SK-N-SH (cell line): ENCODE measurements at regions not wholly inside any gene's neighbourhood (a gene's known extent, or its start where the extent isn't known, plus 50 kb on each side); places are given as distances from the start of the nearest gene placed in this dataset.
"Not testable (repeated sequence)": the region's sequence is repeated elsewhere in the genome, so short reads cannot be mapped to it uniquely, and the experiment has no call there.

Experiments used
- CTCF ChIA-PET: fragments of 300-600, 350-600 bp; formaldehyde crosslinking; extraction: SDS; loops from one replicate; lab custom pipeline; 2021; lab: Yijun Ruan, JAX
- POLR2A ChIA-PET: fragments of 350-600 bp; sonication (Branson Sonifier 250); formaldehyde crosslinking; extraction: SDS; loops from one replicate; lab custom pipeline; 2020; ENCODE audit warnings: antibody characterized with exemption, inconsistent platforms; lab: Yijun Ruan, JAX
- DNase-seq: peaks from one replicate; pipeline ENCODE4 v3.0.0; 2012
- H2AFZ ChIP-seq: fragments of 200-600 bp; sonication (generic); 2 replicates; pipeline ENCODE4 v1.8.1; 2016; ENCODE audit warnings: antibody characterized with exemption, mild to moderate bottlenecking, low read depth
- H3F3A ChIP-seq: fragments of 200-600 bp; sonication (generic); replicated peaks from 2 replicates; pipeline ENCODE3; 2016; ENCODE audit warnings: antibody characterized with exemption, mild to moderate bottlenecking; ENCODE audit not compliant: insufficient read depth
- H3K27ac ChIP-seq, 2 experiments: fragments of 200-500 bp in 1 of 2; fragments of 200-600 bp in 1 of 2; sonication (Bioruptor generic) in 1 of 2; sonication (generic), shearing (Covaris generic) in 1 of 2; 2 replicates each; pipeline versions ENCODE4 v1.5.1 to v1.6.1; 2014 to 2016; ENCODE audit warnings: low read depth in 2 of 2, inconsistent platforms in 1 of 2, low read length in 1 of 2, mild to moderate bottlenecking in 1 of 2, mixed read lengths in 1 of 2
- H3K27me3 ChIP-seq: fragments of 200-600 bp; sonication (generic), shearing (Covaris generic); 2 replicates; pipeline ENCODE4 v1.6.1; 2016; ENCODE audit warnings: mixed run types; ENCODE audit not compliant: insufficient read depth
- H3K36me3 ChIP-seq, 2 experiments: fragments of 200-500 bp in 1 of 2; fragments of 200-600 bp in 1 of 2; sonication (Bioruptor generic) in 1 of 2; sonication (generic) in 1 of 2; replicated peaks in 1 of 2; 2 replicates each; pipeline versions ENCODE3 to v1.5.1; 2014 to 2016; ENCODE audit warnings: low read length in 1 of 2, mild to moderate bottlenecking in 1 of 2; ENCODE audit not compliant: insufficient read depth in 2 of 2, control insufficient read depth in 1 of 2
- H3K4me1 ChIP-seq, 2 experiments: fragments of 200-500 bp in 1 of 2; fragments of 200-600 bp in 1 of 2; sonication (Bioruptor generic) in 1 of 2; sonication (generic), shearing (Covaris generic) in 1 of 2; 2 replicates each; pipeline versions ENCODE4 v1.5.1 to v1.6.1; 2014 to 2016; ENCODE audit warnings: low read depth in 1 of 2, low read length in 1 of 2, mixed run types in 1 of 2; ENCODE audit not compliant: insufficient read depth in 2 of 2, control insufficient read depth in 1 of 2
- H3K4me2 ChIP-seq: fragments of 200-600 bp; sonication (generic), shearing (Covaris generic); 2 replicates; pipeline ENCODE4 v1.6.1; 2017; ENCODE audit warnings: mixed run types
- H3K4me3 ChIP-seq, 2 experiments: fragments of 200-500 bp in 1 of 2; fragments of 200-600 bp in 1 of 2; sonication (Bioruptor generic) in 1 of 2; sonication (generic), shearing (Covaris generic) in 1 of 2; 2 replicates each; pipeline versions ENCODE4 v1.5.1 to v1.8.1; 2014 to 2016; ENCODE audit warnings: low read depth in 2 of 2, inconsistent platforms in 1 of 2, low read length in 1 of 2, mild to moderate bottlenecking in 1 of 2, mixed read lengths in 1 of 2, moderate library complexity in 1 of 2
- H3K79me2 ChIP-seq: fragments of 200-600 bp; sonication (generic); 2 replicates; pipeline ENCODE4 v1.8.1; 2017; ENCODE audit warnings: mild to moderate bottlenecking; ENCODE audit not compliant: insufficient read depth
- H3K9ac ChIP-seq: fragments of 200-600 bp; sonication (generic); 2 replicates; pipeline ENCODE4 v1.6.1; 2017; ENCODE audit warnings: mixed run types
- H3K9me2 ChIP-seq: fragments of 200-600 bp; sonication (generic); 2 replicates; pipeline ENCODE4 v1.6.1; 2017; ENCODE audit warnings: mixed run types
- H3K9me3 ChIP-seq: fragments of 200-600 bp; sonication (generic); 2 replicates; pipeline ENCODE4 v1.6.1; 2017; ENCODE audit warnings: mixed run types, mild to moderate bottlenecking, moderate library complexity
- H4K20me1 ChIP-seq: fragments of 200-600 bp; sonication (generic); 2 replicates; pipeline ENCODE4 v1.6.1; 2017; ENCODE audit warnings: mild to moderate bottlenecking, mixed run types; ENCODE audit not compliant: insufficient read depth
- CHD2 ChIP-seq: fragments of 150-350 bp; IDR thresholded peaks from 2 replicates; pipeline ENCODE4 v1.6.1; 2018; ENCODE audit warnings: low read length; ENCODE audit not compliant: partially characterized antibody
- ELF1 ChIP-seq: IDR thresholded peaks from 2 replicates; pipeline ENCODE4 v1.4.0; 2012
- EP300 ChIP-seq, 2 experiments: IDR thresholded peaks; 2 replicates each; pipeline versions ENCODE4 v1.4.0 to v1.6.1; 2012; ENCODE audit warnings: borderline replicate concordance in 1 of 2, low read depth in 1 of 2, low read length in 1 of 2
- EZH2phosphoT487 ChIP-seq: fragments of 200-600 bp; sonication (generic); IDR thresholded peaks from 2 replicates; pipeline ENCODE4 v1.6.1; 2017; ENCODE audit warnings: low read depth, mixed run types, mild to moderate bottlenecking, antibody characterized with exemption, moderate library complexity, borderline replicate concordance
- MEF2A ChIP-seq: IDR thresholded peaks from 2 replicates; pipeline ENCODE4 v1.4.0; 2012; ENCODE audit warnings: low read depth, borderline replicate concordance
- MXI1 ChIP-seq: IDR thresholded peaks from 2 replicates; pipeline ENCODE4 v1.6.1; 2012; ENCODE audit warnings: mild to moderate bottlenecking, low read depth, low read length, improper control_type of control experiment
- NRF1 ChIP-seq: IDR thresholded peaks from 2 replicates; pipeline ENCODE4 v1.6.1; 2012; ENCODE audit warnings: low read depth, mild to moderate bottlenecking, low read length
- RAD21 ChIP-seq: IDR thresholded peaks from 2 replicates; pipeline ENCODE4 v1.6.1; 2012; ENCODE audit warnings: mild to moderate bottlenecking, low read length
- RFX5 ChIP-seq: IDR thresholded peaks from 2 replicates; pipeline ENCODE4 v1.6.1; 2012; ENCODE audit warnings: mild to moderate bottlenecking, improper control_type of control experiment, low read length
- RXRA ChIP-seq: IDR thresholded peaks from 2 replicates; pipeline ENCODE4 v1.4.0; 2012; ENCODE audit warnings: low read depth, mild to moderate bottlenecking, borderline replicate concordance
- SIN3A ChIP-seq: IDR thresholded peaks from 2 replicates; pipeline ENCODE4 v1.6.1; 2012; ENCODE audit warnings: low read depth, mild to moderate bottlenecking, low read length, moderate library complexity, borderline replicate concordance
- SMC3 ChIP-seq: IDR thresholded peaks from 2 replicates; pipeline ENCODE4 v1.6.1; 2012; ENCODE audit warnings: low read depth, low read length, improper control_type of control experiment
- TEAD4 ChIP-seq: IDR thresholded peaks from 2 replicates; pipeline ENCODE4 v1.4.0; 2012; ENCODE audit warnings: mild to moderate bottlenecking, borderline replicate concordance; ENCODE audit not compliant: insufficient read depth
- USF2 ChIP-seq: fragments of 150-350 bp; IDR thresholded peaks from 2 replicates; pipeline ENCODE4 v1.6.1; 2017; ENCODE audit warnings: antibody characterized with exemption, low read length, low read depth, borderline replicate concordance
- WGBS: methylation state at CpG from one replicate; pipeline ENCODE4 v1.1.6; 2017; ENCODE audit warnings: low lambda C conversion rate; 5-methylcytosine and 5-hydroxymethylcytosine counted together

GRCh38 chr3:98681486-98681885 lies 81.7 kb upstream of the ST3GAL6 start:
- ChIA-PET POLR2A (no interaction called here), CTCF (no interaction called here)
- Histone ChIP-seq H3K4me2 (no peak overlapping the region), H3K9ac (no peak overlapping the region), H3K9me3 (peaks cover 7% of the 10 kb centered on the region; the same call in 1 of the 2 replicates), H3K79me2 (no peaks in the 10 kb centered on the region), H3K36me3 (no peaks in the 10 kb centered on the region), H2AFZ (no peak overlapping the region), H4K20me1 (no peaks in the 10 kb centered on the region), H3K9me2 (no peaks in the 10 kb centered on the region), H3K27ac (no peak overlapping the region), H3K4me3 (no peak overlapping the region), H3F3A (no peaks in the 10 kb centered on the region), H3K27me3 (no peaks in the 10 kb centered on the region), H3K4me1 (no peaks in the 10 kb centered on the region)
- no CpG with 5 or more reads among the region's 7 CpGs for WGBS
- no peak for DNase-seq
- TF ChIP-seq RAD21 (no peak), TEAD4 (no peak), MEF2A (no peak), CHD2 (no peak), USF2 (no peak), SMC3 (no peak), EZH2phosphoT487 (no peak), SIN3A (no peak)

- CTCF ChIA-PET, DNase-seq, H3K4me3 ChIP-seq, H3K4me1 ChIP-seq, H3K9me3 ChIP-seq, H4K20me1 ChIP-seq, H3K27ac ChIP-seq, H3K4me2 ChIP-seq, H3F3A ChIP-seq, POLR2A ChIA-PET, H3K36me3 ChIP-seq, H3K27me3 ChIP-seq, H3K9me2 ChIP-seq, H3K9ac ChIP-seq, H3K79me2 ChIP-seq, H2AFZ ChIP-seq: not testable (repeated sequence)
- 54% methylated on average over 6 of the region's 6 CpGs for WGBS
Measured at GRCh38 chr3:98682391-98682790, 80.7 kb upstream of the ST3GAL6 start.

GRCh38 chr3:98688363-98688762 lies 74.8 kb upstream of the ST3GAL6 start:
- no peak for DNase-seq
- Histone ChIP-seq H3K9me2 (no peaks in the 10 kb centered on the region; the same call in 1 of the 2 replicates), H3K27ac (no peak overlapping the region), H3K9me3 (no peaks in the 10 kb centered on the region), H3K4me1 (peaks cover 0 to 4% of the 10 kb centered on the region in 2 experiments; a peak in 1 of 4 replicates), H3K4me2 (no peak overlapping the region), H4K20me1 (no peaks in the 10 kb centered on the region), H3K9ac (no peak overlapping the region), H3K27me3 (no peaks in the 10 kb centered on the region), H3K36me3 (no peaks in the 10 kb centered on the region), H3K4me3 (no peak overlapping the region), H3K79me2 (no peaks in the 10 kb centered on the region), H3F3A (peaks cover 11% of the 10 kb centered on the region), H2AFZ (no peak overlapping the region)
- CTCF ChIA-PET: no interaction called here
- TF ChIP-seq EP300 (IDR thresholded peaks at IDR 0.05; ENCODE audit: borderline replicate concordance in 1 of 2, low read depth in 1 of 2, low read length in 1 of 2) (no peak), NRF1 (no peak), RXRA (no peak), EZH2phosphoT487 (no peak), ELF1 (no peak), CHD2 (no peak), MXI1 (no peak), RFX5 (no peak)
- WGBS: 88% methylated on average over 5 of the region's 5 CpGs
- POLR2A ChIA-PET: no interaction called here
